ENCODE measurements at regions not wholly inside any gene's neighbourhood (a gene's known extent, or its start where the extent isn't known, plus 50 kb on each side); places are given as distances from the start of the nearest gene placed in this dataset.

DNA sequence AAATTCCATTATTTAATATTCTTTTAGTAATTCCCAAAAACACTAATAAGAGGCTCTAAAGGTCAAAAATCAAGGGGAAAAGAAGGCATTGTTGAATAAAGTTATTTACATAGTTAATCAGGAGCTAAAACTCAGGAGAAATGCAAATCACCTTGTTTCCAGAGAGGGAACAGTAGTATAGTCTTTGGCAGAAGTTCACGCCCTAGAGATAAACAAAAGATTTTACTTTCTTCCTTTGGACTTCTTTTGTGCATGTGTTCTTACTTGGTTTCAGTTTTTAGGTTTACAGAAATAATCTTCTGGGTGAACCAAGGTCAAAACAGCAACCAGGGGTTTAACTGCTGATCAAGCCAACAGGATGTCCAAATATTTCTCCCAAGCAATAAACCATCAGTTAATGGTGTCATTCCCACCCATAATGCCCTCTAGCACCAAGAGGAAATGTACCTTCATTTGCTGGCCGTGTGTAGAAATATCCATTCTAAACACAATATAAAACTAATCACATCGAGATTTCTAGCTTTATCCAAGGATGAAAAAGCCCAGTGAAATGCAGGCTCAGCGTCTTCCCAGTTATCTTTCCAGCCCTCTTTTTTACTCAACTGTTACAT lies 518.8 kb upstream of the SOX9 start:
- TF ChIP-seq CTCF (optimal IDR thresholded peaks at IDR 0.05 in 1 of 3, IDR thresholded peaks at IDR 0.05 in 1 of 3, conservative IDR thresholded peaks at IDR 0.05 in 1 of 3; ENCODE audit: extremely low read depth in 1 of 3, insufficient read depth in 2 of 3, low read length in 3 of 3) (no peak), EZH2 (IDR thresholded peaks at IDR 0.05; ENCODE audit: low read length) (no peak)

Measured in keratinocyte (primary cell).